Thyroid gland (tissue), 4 donors: ENCODE measurements at regions not wholly inside any gene's neighbourhood (a gene's known extent, or its start where the extent isn't known, plus 50 kb on each side); places are given as distances from the start of the nearest gene placed in this dataset.
"Not testable (repeated sequence)": the region's sequence is repeated elsewhere in the genome, so short reads cannot be mapped to it uniquely, and the experiment has no call there.

Source experiments
- DNase-seq, 2 donors: peaks; one replicate each; pipeline ENCODE4 v3.0.0-alpha.2; 2019
- H3K27ac ChIP-seq, 3 donors: fragments of 200-600 bp; sonication (generic); 1 replicate in 2 of 3; 2 replicates in 1 of 3; pipeline ENCODE4 v1.5.1; 2016 to 2019; ENCODE audit warnings: mild to moderate bottlenecking in 1 of 3, moderate library complexity in 1 of 3
- H3K27me3 ChIP-seq: fragments of 200-600 bp; sonication (generic); one replicate; pipeline ENCODE4 v1.5.1; 2019
- H3K36me3 ChIP-seq, 2 donors: fragments of 200-600 bp; sonication (generic); one replicate each; pipeline ENCODE4 v1.5.1; 2016 to 2019
- H3K4me1 ChIP-seq, 2 donors: fragments of 200-600 bp; sonication (generic); one replicate each; pipeline ENCODE4 v1.5.1; 2017 to 2019
- H3K4me3 ChIP-seq, 3 donors: fragments of 200-600 bp; sonication (generic); replicated peaks in 1 of 3; 1 replicate in 2 of 3; 2 replicates in 1 of 3; pipeline ENCODE4 v1.5.1; 2016; ENCODE audit warnings: mild to moderate bottlenecking in 1 of 3
- H3K9me3 ChIP-seq: fragments of 200-600 bp; sonication (generic); one replicate; pipeline ENCODE4 v1.5.1; 2017
- POLR2A ChIP-seq, 2 donors: fragments of 450-650 bp; IDR thresholded peaks; one replicate each; pipeline ENCODE4 v1.6.1; 2017; ENCODE audit warnings: antibody characterized with exemption in 2 of 2, mild to moderate bottlenecking in 2 of 2, moderate library complexity in 1 of 2
- WGBS, 2 donors: methylation state at CpG; one replicate each; pipeline ENCODE4 v1.1.5; 2017; 5-methylcytosine and 5-hydroxymethylcytosine counted together
- intact Hi-C: fragments of 100-400 bp; cut with DNase I; formaldehyde crosslinking; loops from one replicate; pipeline ENCODE4 v1.15.1; 2023
- TF ChIP-seq, protein P1 (sequence below), 6 experiments: fragments of 200-600 bp in 3 of 6; fragments of 450-650 bp in 3 of 6; sonication (generic) in 3 of 6; IDR thresholded peaks; one replicate each; pipeline ENCODE4 v1.5.1; 2016 to 2019; ENCODE audit warnings: antibody characterized with exemption in 6 of 6, mild to moderate bottlenecking in 2 of 6, inconsistent platforms in 1 of 6, moderate library complexity in 1 of 6

DNA sequence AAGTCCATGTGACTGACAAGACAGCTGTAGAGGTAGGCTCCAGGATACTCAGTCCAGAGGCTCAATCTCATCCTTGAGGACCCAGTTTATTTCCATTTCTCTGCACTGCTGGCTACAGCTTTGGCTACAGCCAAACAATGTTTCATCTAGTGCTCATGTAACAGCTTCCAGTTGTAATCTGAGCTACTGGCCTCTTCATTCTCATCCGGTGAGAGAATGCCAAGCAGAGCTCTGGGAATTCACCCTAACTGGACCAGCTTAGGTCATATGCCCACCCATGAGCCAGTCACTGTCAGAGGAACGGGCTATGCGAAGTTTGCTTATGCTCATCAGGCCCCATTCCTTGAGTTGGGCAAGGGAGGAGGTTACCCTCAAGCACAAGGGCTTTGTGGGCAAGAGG, 192.9 kb downstream of the EVX1 start:
- TF ChIP-seq POLR2A (IDR thresholded peaks at IDR 0.05) = no peak
- TF ChIP-seq, protein P1, sequence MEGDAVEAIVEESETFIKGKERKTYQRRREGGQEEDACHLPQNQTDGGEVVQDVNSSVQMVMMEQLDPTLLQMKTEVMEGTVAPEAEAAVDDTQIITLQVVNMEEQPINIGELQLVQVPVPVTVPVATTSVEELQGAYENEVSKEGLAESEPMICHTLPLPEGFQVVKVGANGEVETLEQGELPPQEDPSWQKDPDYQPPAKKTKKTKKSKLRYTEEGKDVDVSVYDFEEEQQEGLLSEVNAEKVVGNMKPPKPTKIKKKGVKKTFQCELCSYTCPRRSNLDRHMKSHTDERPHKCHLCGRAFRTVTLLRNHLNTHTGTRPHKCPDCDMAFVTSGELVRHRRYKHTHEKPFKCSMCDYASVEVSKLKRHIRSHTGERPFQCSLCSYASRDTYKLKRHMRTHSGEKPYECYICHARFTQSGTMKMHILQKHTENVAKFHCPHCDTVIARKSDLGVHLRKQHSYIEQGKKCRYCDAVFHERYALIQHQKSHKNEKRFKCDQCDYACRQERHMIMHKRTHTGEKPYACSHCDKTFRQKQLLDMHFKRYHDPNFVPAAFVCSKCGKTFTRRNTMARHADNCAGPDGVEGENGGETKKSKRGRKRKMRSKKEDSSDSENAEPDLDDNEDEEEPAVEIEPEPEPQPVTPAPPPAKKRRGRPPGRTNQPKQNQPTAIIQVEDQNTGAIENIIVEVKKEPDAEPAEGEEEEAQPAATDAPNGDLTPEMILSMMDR (IDR thresholded peaks at IDR 0.05) = no peak
- Histone ChIP-seq H3K27me3 (no peaks in the 10 kb centered on the region), H3K4me3 (no peak overlapping the region), H3K27ac (no peak overlapping the region), H3K36me3 (no peaks in the 10 kb centered on the region), H3K4me1 (no peaks in the 10 kb centered on the region), H3K9me3 (no peaks in the 10 kb centered on the region)
- 31 to 41% methylated on average over 3 of the region's 3 CpGs for WGBS, 2 donors
- intact Hi-C loops = no loop called here
- no peak for DNase-seq

DNA sequence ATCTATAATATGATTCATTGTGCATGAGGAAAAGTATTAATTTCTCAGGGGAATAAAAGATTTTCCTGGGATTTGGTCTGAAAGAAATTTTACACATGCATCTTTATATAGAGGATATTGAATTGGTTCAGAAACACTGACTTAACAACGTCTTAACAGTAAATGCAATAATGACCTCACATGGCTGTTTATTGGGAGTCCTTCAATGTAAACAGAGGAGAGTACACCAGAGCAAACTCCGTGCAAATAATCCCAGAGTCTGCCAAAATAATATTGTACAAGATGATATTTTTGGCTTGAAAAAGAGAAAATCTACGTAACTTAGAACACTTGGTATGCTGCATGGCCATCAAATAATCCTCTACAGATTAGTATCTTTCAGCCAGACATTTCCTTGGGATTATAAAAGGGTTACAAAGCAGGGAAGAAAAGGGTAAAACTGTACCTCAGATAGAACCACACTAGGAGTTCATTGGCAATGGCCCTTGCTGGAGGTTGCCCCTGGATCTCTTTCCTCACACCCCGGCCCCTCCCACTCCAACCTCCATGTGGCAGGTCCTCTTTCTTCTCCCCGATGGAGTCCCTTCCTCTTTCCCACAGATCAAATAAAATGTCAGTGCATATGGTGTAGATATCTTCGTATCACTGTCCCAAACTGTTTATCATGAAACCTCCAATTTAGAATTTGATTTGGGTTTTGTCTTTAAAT, 196.4 kb downstream of the EVX1 start:
- H3K27ac ChIP-seq = no peak overlapping the region
- no peaks in the 10 kb centered on the region for H3K36me3 ChIP-seq
- H3K9me3 ChIP-seq = no peaks in the 10 kb centered on the region
- intact Hi-C loops = no loop called here
- H3K4me3 ChIP-seq = no peak overlapping the region
- no peaks in the 10 kb centered on the region for H3K27me3 ChIP-seq
- no peak for DNase-seq
- H3K4me1 ChIP-seq = no peaks in the 10 kb centered on the region
- 73 to 82% methylated on average over 6 of the region's 6 CpGs for WGBS, 2 donors
- TF ChIP-seq POLR2A (IDR thresholded peaks at IDR 0.05) = no peak
- TF ChIP-seq, protein P1 (IDR thresholded peaks at IDR 0.05) = no peak

DNA sequence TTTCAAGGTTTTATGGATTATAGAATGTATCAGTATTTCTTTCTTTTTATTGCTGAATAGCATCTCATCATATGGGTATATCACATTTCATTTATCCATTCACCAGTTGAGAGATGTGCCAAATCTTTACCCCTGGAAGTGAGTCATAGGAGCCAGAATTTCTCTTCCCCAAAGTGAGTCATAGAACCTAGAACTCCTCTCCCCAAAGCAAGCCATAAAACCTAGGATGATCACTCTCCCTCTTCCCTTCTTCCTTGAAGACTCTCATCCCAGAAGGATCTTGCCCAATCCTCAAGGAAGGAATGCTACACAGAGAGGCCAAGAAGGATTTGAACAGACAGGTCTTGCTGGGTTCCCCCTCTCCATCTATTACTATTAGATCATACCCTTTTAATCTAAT, 199.9 kb downstream of the EVX1 start:
- no peak for DNase-seq
- TF ChIP-seq POLR2A (IDR thresholded peaks at IDR 0.05) = no peak
- TF ChIP-seq, protein P1 (IDR thresholded peaks at IDR 0.05) = no peak
- Histone ChIP-seq H3K4me1 (no peaks in the 10 kb centered on the region), H3K4me3 (no peak overlapping the region), H3K27ac (no peak overlapping the region), H3K27me3 (no peaks in the 10 kb centered on the region), H3K36me3 (no peaks in the 10 kb centered on the region), H3K9me3 (no peaks in the 10 kb centered on the region)
- intact Hi-C loops = no loop called here

DNA sequence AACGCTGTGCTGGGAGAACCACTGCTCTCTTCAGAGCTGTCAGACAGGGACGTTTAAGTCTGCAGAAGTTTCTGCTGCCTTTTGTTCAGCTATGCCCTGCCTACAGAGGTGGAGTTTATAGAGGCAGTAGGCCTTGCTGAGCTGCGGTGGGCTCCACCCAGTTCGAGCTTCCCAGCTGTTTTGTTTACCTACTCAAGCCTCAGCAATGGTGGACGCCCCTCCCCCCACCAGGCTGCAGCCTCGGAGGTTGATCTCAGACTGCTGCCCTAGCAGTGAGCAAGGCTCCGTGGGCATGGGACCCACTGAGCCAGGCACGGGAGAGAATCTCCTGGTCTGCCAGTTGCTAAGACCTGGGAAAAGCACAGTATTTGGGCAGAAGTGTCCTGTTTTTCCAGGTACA, 206.4 kb downstream of the EVX1 start:
- H3K36me3 ChIP-seq, H3K4me3 ChIP-seq, H3K27me3 ChIP-seq, H3K9me3 ChIP-seq, H3K27ac ChIP-seq, intact Hi-C loops, H3K4me1 ChIP-seq, DNase-seq: not testable (repeated sequence)
- 17 to 40% methylated on average over 3 to 6 of the region's 8 CpGs for WGBS, 2 donors

DNA sequence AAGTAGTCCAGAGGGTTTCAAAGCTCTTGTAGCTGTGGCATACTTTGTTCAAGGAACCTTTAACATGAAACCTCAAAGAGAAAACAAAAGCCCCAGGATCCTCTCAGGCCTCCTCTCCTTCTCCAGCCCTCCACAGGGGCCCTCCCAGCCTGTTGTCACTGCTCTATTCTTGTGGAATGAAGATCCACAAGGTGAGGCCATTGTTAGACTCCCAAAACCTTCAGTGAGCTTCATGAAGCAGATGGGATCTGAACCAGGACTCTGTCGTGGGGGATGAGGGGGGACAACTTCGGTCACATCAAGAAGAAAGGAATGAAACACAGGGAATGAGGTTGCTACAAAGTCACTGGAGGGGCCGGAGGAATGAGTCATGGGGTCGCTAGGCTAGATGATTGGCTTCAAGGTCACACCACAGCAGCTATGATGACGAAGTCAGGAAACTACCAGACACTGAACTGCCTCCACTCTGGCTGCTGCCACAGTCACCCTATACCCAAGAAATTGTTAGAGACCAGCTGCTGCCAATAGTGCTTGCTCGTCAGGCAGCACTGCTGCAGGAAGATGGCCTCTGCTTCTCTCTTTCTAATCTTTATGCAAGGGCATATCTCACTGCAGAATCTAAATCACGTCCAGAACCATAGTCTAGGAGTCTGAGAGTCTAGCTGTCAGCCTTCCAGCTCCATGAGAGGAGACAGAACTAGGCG, 208.8 kb downstream of the HIBADH start:
- Histone ChIP-seq H3K4me3 (no peak overlapping the region), H3K36me3 (no peaks in the 10 kb centered on the region), H3K9me3 (no peaks in the 10 kb centered on the region), H3K27me3 (no peaks in the 10 kb centered on the region), H3K4me1 (no peaks in the 10 kb centered on the region), H3K27ac (no peak overlapping the region)
- WGBS, 2 donors = 52 to 65% methylated on average over 8 of the region's 8 CpGs
- DNase-seq = peak in 1 of 2 donors; percentile 31
- no peak for TF ChIP-seq POLR2A (IDR thresholded peaks at IDR 0.05)
- TF ChIP-seq, protein P1 (IDR thresholded peaks at IDR 0.05) = no peak
- intact Hi-C loops = no loop called here

DNA sequence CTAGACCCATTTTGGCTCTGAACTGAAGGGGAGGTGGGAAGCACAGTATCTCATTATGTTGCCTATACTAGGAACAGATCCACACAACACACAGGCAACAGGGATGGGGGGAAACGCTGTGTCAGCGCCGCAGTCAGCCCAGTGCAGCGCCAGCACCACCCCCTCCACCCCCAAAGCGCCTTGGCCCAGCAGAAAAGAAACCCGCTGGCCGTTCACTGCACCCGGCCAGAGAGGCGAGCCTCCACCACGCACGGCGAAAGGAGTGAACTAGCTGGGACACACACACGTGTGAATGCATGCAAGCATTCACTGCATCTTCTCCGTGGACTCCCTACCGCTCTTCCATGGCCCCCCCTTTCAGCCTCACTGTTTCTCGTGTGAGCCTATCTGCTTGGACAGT, 205.6 kb downstream of the HIBADH start:
- H3K27me3 ChIP-seq, H3K4me1 ChIP-seq, H3K9me3 ChIP-seq, DNase-seq, H3K4me3 ChIP-seq, H3K36me3 ChIP-seq, H3K27ac ChIP-seq, intact Hi-C loops: not testable (repeated sequence)
- WGBS, 2 donors = 82 to 90% methylated on average over 12 to 16 of the region's 16 CpGs

DNA sequence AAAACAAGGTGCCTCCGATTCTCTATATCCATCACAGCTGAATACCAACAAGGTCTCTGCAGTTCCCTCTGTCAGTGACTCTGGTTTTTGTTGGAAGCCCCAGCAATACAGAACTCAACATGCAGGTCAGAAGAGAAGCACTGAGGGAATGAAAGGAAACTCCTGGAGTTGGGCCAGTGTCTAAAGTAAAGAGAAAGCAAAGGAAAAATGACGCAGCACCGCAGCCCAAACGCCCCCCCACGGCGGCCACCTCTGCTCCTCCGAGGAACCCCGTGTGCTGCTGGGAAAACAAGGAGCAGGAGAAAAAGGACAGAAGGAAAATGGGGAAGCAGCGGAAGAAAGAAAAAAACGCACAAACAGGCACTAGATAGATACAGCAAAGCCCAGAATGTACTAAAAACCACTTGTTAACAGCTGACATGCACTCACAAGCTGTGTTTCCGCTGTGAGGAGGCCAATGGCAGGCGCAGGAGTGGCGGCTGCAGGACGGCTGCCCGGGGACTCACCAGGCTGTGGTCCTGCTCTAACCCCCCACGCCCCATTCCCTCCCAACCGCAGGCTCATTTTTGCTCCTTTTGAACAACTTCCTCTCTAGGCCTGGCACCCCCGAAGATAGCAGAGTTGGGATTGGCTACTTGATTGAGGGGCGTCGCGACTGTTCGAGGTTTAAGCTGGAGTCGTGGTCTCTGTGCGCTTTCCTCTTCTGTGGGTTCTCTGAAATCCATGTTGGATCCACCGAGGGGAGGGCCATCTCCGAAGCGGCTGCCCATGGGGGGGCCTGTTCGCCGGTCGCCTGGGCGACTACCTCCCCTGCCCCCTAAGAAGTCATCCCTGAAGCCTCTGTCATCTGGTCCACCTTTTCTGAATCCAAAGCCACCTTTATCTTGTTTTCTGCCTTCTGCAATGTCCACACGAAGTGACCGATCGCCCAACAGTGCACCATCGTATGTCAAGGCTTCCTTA, 204.8 kb downstream of the HIBADH start:
- H3K4me3 ChIP-seq, H3K9me3 ChIP-seq, H3K36me3 ChIP-seq, intact Hi-C loops, H3K27ac ChIP-seq, H3K27me3 ChIP-seq, H3K4me1 ChIP-seq: not testable (repeated sequence)
- peak in 1 of 2 donors; percentile 18 for DNase-seq
- 72 to 77% methylated on average over 30 to 33 of the region's 35 CpGs for WGBS, 2 donors
